ENCODE measurements at regions not wholly inside any gene's neighbourhood (a gene's known extent, or its start where the extent isn't known, plus 50 kb on each side); places are given as distances from the start of the nearest gene placed in this dataset.

GRCh38 chr5:20056933-20057332 lies 68.9 kb upstream of the CDH18 start:
- H3K4me3 ChIP-seq = no peak overlapping the region
- H4K20me1 ChIP-seq (ENCODE audit: low read depth) = no peaks in the 10 kb centered on the region
- H3K4me2 ChIP-seq = no peak overlapping the region
- TF ChIP-seq CTCF (IDR thresholded peaks at IDR 0.05) (no peak), EZH2phosphoT487 (IDR thresholded peaks at IDR 0.05) (no peak), EZH2 (IDR thresholded peaks at IDR 0.05) (no peak)
- H3F3A ChIP-seq (ENCODE audit: low read depth) = no peaks in the 10 kb centered on the region
- no peak overlapping the region for H2AFZ ChIP-seq (replicated peaks)
- no peaks in the 10 kb centered on the region for H3K4me1 ChIP-seq
- H3K79me2 ChIP-seq (ENCODE audit: low read depth) = no peaks in the 10 kb centered on the region
- H3K27me3 ChIP-seq = no peaks in the 10 kb centered on the region
- H3K4me3 Mint-ChIP-seq = no peak overlapping the region
- no peak for DNase-seq (ENCODE audit: low spot score)
- no peak overlapping the region for H3K27ac Mint-ChIP-seq
- H3K9ac ChIP-seq = no peak overlapping the region
- H3K27ac ChIP-seq = no peak overlapping the region
- no peaks in the 10 kb centered on the region for H3K36me3 ChIP-seq
- no peaks in the 10 kb centered on the region for H3K36me3 Mint-ChIP-seq
- H3K9me3 ChIP-seq (ENCODE audit: low read depth) = no peaks in the 10 kb centered on the region
- H3K27me3 Mint-ChIP-seq (ENCODE audit: insufficient read depth, low read depth) = no peaks in the 10 kb centered on the region
- no peaks in the 10 kb centered on the region for H3K4me1 Mint-ChIP-seq
- no peaks in the 10 kb centered on the region for H3K9me3 Mint-ChIP-seq

- H3K27me3 Mint-ChIP-seq (ENCODE audit: insufficient read depth, low read depth) = no peaks in the 10 kb centered on the region
- TF ChIP-seq EZH2 (IDR thresholded peaks at IDR 0.05) = no peak
- TF ChIP-seq EZH2phosphoT487 (IDR thresholded peaks at IDR 0.05) = no peak
- no peak for TF ChIP-seq CTCF (IDR thresholded peaks at IDR 0.05)
- no peaks in the 10 kb centered on the region for H3K9me3 Mint-ChIP-seq
- Histone ChIP-seq H3F3A (ENCODE audit: low read depth) (no peaks in the 10 kb centered on the region), H2AFZ (replicated peaks) (no peak overlapping the region), H3K4me3 (no peak overlapping the region), H4K20me1 (ENCODE audit: low read depth) (no peaks in the 10 kb centered on the region), H3K4me2 (no peak overlapping the region), H3K9ac (no peak overlapping the region), H3K36me3 (no peaks in the 10 kb centered on the region), H3K27ac (no peak overlapping the region), H3K9me3 (ENCODE audit: low read depth) (no peaks in the 10 kb centered on the region), H3K4me1 (no peaks in the 10 kb centered on the region), H3K79me2 (ENCODE audit: low read depth) (no peaks in the 10 kb centered on the region), H3K27me3 (no peaks in the 10 kb centered on the region)
- H3K36me3 Mint-ChIP-seq = no peaks in the 10 kb centered on the region
- DNase-seq (ENCODE audit: low spot score) = no peak
- no peaks in the 10 kb centered on the region for H3K4me1 Mint-ChIP-seq
- H3K4me3 Mint-ChIP-seq = no peak overlapping the region
- no peak overlapping the region for H3K27ac Mint-ChIP-seq
These were observed 67.3 kb upstream of the CDH18 start for GRCh38 chr5:20055301-20055700.

GRCh38 chr5:20050262-20050661 lies 62.3 kb upstream of the CDH18 start:
- no peak for DNase-seq (ENCODE audit: low spot score)
- Histone ChIP-seq H3F3A (ENCODE audit: low read depth) (no peaks in the 10 kb centered on the region), H3K9ac (no peak overlapping the region), H3K4me2 (no peak overlapping the region), H3K27ac (no peak overlapping the region), H3K9me3 (ENCODE audit: low read depth) (no peaks in the 10 kb centered on the region), H3K4me3 (no peak overlapping the region), H2AFZ (replicated peaks) (no peak overlapping the region), H3K27me3 (no peaks in the 10 kb centered on the region), H3K79me2 (ENCODE audit: low read depth) (no peaks in the 10 kb centered on the region), H3K36me3 (no peaks in the 10 kb centered on the region), H4K20me1 (ENCODE audit: low read depth) (no peaks in the 10 kb centered on the region), H3K4me1 (no peaks in the 10 kb centered on the region)
- H3K27me3 Mint-ChIP-seq (ENCODE audit: insufficient read depth, low read depth) = no peaks in the 10 kb centered on the region
- no peaks in the 10 kb centered on the region for H3K36me3 Mint-ChIP-seq
- H3K4me3 Mint-ChIP-seq = no peak overlapping the region
- H3K9me3 Mint-ChIP-seq = no peaks in the 10 kb centered on the region
- no peaks in the 10 kb centered on the region for H3K4me1 Mint-ChIP-seq
- no peak overlapping the region for H3K27ac Mint-ChIP-seq
- no peak for TF ChIP-seq CTCF (IDR thresholded peaks at IDR 0.05)
- no peak for TF ChIP-seq EZH2 (IDR thresholded peaks at IDR 0.05)
- no peak for TF ChIP-seq EZH2phosphoT487 (IDR thresholded peaks at IDR 0.05)

GRCh38 chr5:20044460-20044859 lies 56.5 kb upstream of the CDH18 start:
- Mint-ChIP-seq H3K27ac (no peak overlapping the region), H3K9me3 (peaks cover 3% of the 10 kb centered on the region)

More at GRCh38 chr5:20044460-20044859, 56.5 kb upstream of the CDH18 start:
- Histone ChIP-seq H3K27ac (no peak overlapping the region), H3F3A (ENCODE audit: low read depth) (no peaks in the 10 kb centered on the region), H3K36me3 (no peaks in the 10 kb centered on the region), H4K20me1 (ENCODE audit: low read depth) (no peaks in the 10 kb centered on the region), H3K4me3 (no peak overlapping the region), H3K9me3 (ENCODE audit: low read depth) (no peaks in the 10 kb centered on the region), H3K27me3 (no peaks in the 10 kb centered on the region), H3K4me1 (no peaks in the 10 kb centered on the region), H3K79me2 (ENCODE audit: low read depth) (no peaks in the 10 kb centered on the region), H2AFZ (replicated peaks) (no peak overlapping the region), H3K9ac (no peak overlapping the region), H3K4me2 (no peak overlapping the region)
- no peak for DNase-seq (ENCODE audit: low spot score)
- Mint-ChIP-seq H3K36me3 (no peaks in the 10 kb centered on the region), H3K4me3 (no peak overlapping the region), H3K4me1 (no peaks in the 10 kb centered on the region), H3K27me3 (ENCODE audit: insufficient read depth, low read depth) (no peaks in the 10 kb centered on the region)
- TF ChIP-seq EZH2 (IDR thresholded peaks at IDR 0.05) = no peak
